ENCODE measurements at regions not wholly inside any gene's neighbourhood (a gene's known extent, or its start where the extent isn't known, plus 50 kb on each side); places are given as distances from the start of the nearest gene placed in this dataset.
"Not testable (repeated sequence)": the region's sequence is repeated elsewhere in the genome, so short reads cannot be mapped to it uniquely, and the experiment has no call there.

- not testable (repeated sequence) for TF ChIP-seq MAFK (IDR thresholded peaks at IDR 0.05; ENCODE audit: low read depth, low read length); USF2 (IDR thresholded peaks at IDR 0.05; ENCODE audit: low read length); POLR2A (IDR thresholded peaks at IDR 0.05; ENCODE audit: control extremely low read depth in 1 of 2, low read depth in 2 of 2, low read length in 2 of 2); MAX (IDR thresholded peaks at IDR 0.05); YY1 (IDR thresholded peaks at IDR 0.05; ENCODE audit: low read depth, low read length)
- TF ChIP-seq, protein P1, sequence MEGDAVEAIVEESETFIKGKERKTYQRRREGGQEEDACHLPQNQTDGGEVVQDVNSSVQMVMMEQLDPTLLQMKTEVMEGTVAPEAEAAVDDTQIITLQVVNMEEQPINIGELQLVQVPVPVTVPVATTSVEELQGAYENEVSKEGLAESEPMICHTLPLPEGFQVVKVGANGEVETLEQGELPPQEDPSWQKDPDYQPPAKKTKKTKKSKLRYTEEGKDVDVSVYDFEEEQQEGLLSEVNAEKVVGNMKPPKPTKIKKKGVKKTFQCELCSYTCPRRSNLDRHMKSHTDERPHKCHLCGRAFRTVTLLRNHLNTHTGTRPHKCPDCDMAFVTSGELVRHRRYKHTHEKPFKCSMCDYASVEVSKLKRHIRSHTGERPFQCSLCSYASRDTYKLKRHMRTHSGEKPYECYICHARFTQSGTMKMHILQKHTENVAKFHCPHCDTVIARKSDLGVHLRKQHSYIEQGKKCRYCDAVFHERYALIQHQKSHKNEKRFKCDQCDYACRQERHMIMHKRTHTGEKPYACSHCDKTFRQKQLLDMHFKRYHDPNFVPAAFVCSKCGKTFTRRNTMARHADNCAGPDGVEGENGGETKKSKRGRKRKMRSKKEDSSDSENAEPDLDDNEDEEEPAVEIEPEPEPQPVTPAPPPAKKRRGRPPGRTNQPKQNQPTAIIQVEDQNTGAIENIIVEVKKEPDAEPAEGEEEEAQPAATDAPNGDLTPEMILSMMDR (IDR thresholded peaks at IDR 0.05; ENCODE audit: control extremely low read depth in 1 of 3, insufficient read depth in 1 of 3, low read depth in 1 of 3, low read length in 3 of 3), result not testable (repeated sequence)
These were observed 2702.1 kb upstream of the TPTE start for GRCh38 chr21:7819301-7819700.
